ENCODE measurements at regions not wholly inside any gene's neighbourhood (a gene's known extent, or its start where the extent isn't known, plus 50 kb on each side); places are given as distances from the start of the nearest gene placed in this dataset.
A peak's percentile ranks its signal among the peaks of the same experiment; 100 is the strongest.

DNA sequence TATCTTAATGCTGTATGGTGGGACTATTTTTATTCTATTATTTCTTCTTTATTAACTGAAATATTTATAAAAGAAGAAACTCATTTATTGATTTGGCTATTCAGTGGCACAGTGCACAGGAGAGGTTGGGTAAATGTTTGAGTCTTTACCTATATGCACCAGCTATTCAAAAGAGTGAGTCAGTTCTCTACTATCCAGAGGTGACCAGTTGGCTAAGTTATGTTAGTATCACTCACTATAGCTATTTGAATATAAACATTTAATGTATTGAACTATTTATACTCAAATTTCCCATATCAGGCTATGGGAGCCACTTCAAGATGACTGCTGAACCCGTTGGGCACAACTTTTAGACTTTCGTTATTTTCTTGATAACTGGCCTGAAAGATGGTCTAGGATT lies 106.1 kb upstream of the VEGFC start:
- DNase-seq (ENCODE audit: low spot score), result no peak
- no peak for FAIRE-seq

GRCh38 chr4:176902710-176903323 lies 110.1 kb upstream of the VEGFC start:
- DNase-seq (ENCODE audit: low spot score) (peak; percentile 83), FAIRE-seq (peak; percentile 93)

- DNase-seq (ENCODE audit: low spot score) (no peak), FAIRE-seq (no peak)
Measured at GRCh38 chr4:176906709-176907108, 114.0 kb upstream of the VEGFC start.

- FAIRE-seq (no peak), DNase-seq (ENCODE audit: low spot score) (no peak)
Measured at GRCh38 chr4:176910646-176911045, 117.9 kb upstream of the VEGFC start.

DNA sequence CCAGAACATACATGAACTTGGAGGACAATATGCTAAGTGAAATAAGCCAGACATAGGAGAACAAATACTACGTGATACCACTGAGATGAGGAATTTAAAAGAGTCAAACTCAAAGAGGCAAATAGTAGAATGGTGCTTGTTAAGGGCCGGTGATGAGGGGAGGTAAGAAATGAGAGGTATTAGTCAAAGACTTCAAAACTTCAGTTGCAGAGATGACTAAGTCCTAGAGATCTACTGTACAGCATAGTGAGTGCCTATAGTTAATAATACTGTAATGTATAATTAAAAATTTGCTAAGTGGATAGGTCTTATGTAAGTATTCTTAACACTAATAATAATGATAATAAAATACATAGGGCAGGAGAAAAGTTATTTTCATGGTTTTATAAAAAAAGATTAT lies 126.9 kb upstream of the VEGFC start:
- FAIRE-seq (no peak), DNase-seq (ENCODE audit: low spot score) (no peak)

DNA sequence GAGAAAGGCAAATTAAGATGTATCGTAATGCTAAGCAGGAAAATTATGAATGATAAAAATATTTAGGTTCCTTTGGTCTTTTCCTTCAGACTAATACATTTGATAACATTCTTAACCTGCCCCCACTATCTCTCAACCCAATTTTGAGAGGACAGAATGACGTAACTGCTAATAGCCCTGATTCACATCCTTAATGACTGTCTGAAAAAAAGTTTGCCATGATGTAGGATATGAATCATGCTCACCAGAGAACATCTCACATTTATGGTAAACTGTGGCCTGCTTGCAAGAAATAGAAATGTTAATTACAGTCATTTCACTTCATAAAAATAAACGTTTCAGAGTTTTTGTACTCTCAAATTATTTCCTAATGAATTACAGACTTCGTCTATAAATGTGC lies 128.0 kb upstream of the VEGFC start:
- peak; percentile 81 for FAIRE-seq
- DNase-seq (ENCODE audit: low spot score), result peak; percentile 23

- DNase-seq (ENCODE audit: low spot score) (no peak), FAIRE-seq (no peak)
Measured at GRCh38 chr4:176921256-176921655, 128.5 kb upstream of the VEGFC start.

GRCh38 chr4:176924238-176924637 lies 131.5 kb upstream of the VEGFC start:
- FAIRE-seq (no peak), DNase-seq (ENCODE audit: low spot score) (no peak)

DNA sequence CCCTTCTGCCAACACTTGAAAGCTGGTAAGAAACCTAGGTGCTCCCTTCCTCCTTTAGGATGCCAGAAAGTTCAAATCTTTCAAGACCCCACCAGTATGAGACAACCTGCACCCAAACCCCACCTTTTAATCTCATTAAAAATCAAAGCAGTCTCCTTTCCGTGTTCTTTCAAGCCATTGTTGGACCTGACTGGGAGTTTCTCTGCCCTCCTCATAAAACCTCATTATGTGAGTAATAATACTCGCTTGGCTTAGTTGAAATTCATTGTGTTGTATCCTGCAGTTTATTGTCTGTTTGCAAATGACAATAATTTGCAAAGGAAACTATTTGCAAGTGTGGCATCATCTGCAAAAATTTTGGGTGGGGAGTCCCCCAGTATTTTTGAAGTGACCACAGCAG lies 133.2 kb upstream of the VEGFC start:
- FAIRE-seq (no peak), DNase-seq (ENCODE audit: low spot score) (no peak)

DNA sequence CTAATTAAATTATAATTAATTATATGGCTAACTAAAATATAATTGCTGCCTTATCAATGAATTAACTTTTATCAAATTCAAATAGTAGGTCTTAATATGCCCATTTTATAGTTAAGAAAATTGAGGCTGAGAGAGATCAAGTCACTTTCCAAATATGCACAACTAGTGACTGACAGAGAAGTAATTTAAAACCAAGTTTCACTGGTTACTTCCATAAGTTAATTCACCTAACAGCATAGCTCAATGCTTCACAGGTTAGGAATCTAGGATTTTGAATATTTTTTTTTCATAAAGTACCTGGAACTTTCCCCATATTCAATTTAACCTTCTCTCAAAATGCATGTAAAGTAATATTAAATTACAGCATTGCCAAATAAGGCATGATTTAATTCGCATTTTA lies 134.4 kb upstream of the VEGFC start:
- DNase-seq (ENCODE audit: low spot score), result peak; percentile 3
- FAIRE-seq, result no peak

DNA sequence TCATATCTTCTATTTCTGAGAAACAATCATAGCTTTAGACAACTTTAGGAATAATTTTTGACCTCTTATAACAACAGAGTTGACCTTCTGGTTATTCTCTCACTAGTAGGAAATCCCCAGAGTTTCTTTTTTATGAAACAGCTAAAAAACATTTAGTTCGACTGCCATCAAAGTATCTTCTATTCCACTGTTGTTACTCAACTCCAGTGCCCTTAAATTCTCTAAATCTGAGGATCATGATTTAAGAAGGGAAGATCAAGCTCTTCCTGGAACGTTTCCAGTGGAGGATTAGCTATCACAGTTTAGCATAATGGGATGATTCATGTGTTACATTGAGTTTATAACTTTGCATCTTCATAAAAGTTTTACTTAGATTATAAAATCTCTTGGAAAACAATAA lies 134.9 kb upstream of the VEGFC start:
- FAIRE-seq (peak; percentile 77), DNase-seq (ENCODE audit: low spot score) (peak; percentile 49)

GRCh38 chr4:176939445-176939844 lies 146.7 kb upstream of the VEGFC start:
- DNase-seq (ENCODE audit: low spot score) (no peak), FAIRE-seq (no peak)

DNA sequence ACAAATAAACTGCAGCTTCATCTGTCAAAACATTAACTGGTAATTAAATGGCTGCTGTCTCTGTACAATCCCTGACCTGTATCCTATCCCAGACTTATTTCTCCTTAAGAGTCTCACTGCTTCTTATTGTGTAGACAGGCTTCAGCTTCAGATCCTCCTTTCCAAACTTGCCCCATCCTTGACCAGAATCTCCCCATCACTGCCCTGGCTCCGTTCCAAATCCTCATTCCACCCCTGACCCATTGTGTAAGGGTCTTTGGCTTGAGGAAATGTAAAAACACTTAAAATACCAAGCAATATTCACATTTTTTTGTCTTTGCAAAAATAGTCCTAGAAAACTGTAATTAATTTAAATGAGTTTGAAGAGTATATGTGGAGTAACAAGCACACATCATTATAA lies 152.6 kb upstream of the VEGFC start:
- FAIRE-seq, result no peak
- no peak for DNase-seq (ENCODE audit: low spot score)

- DNase-seq (ENCODE audit: low spot score) (no peak), FAIRE-seq (no peak)
Measured at GRCh38 chr4:176949029-176949428, 156.3 kb upstream of the VEGFC start.

DNA sequence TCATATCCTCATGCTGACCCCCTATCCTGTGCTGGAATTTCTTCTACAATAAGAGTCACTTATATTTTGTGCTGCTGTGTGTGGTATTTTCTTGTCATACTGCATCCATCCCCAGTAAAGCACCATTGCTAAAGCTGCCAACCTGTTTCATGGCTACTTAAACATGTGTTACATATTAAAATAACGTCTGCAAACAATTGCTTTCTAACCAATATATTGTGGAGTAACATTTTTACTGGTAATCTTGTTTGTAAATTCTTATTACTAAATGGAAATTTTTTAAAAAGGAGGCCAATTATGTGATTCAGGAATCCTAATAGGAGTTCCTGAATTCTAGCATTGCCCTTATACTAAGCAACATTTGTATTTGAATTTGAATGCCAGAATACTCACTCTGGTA lies 160.3 kb upstream of the VEGFC start:
- DNase-seq (ENCODE audit: low spot score), result no peak
- FAIRE-seq, result no peak

GRCh38 chr4:176957353-176958118 lies 164.8 kb upstream of the VEGFC start:
- no peak for DNase-seq (ENCODE audit: low spot score)

GRCh38 chr4:176959980-176960379 lies 167.3 kb upstream of the VEGFC start:
- no peak for FAIRE-seq

More at GRCh38 chr4:176957353-176958118, 164.8 kb upstream of the VEGFC start:
- no peak for FAIRE-seq

GRCh38 chr4:176963121-176963520 lies 170.4 kb upstream of the VEGFC start:
- FAIRE-seq (no peak), DNase-seq (ENCODE audit: low spot score) (no peak)

More at GRCh38 chr4:176959980-176960379, 167.3 kb upstream of the VEGFC start:
- no peak for DNase-seq (ENCODE audit: low spot score)

GRCh38 chr4:176964116-176964691 lies 171.5 kb upstream of the VEGFC start:
- DNase-seq (ENCODE audit: low spot score), result no peak
- FAIRE-seq, result no peak

GRCh38 chr4:176967586-176967985 lies 174.9 kb upstream of the VEGFC start:
- FAIRE-seq (no peak), DNase-seq (ENCODE audit: low spot score) (no peak)

DNA sequence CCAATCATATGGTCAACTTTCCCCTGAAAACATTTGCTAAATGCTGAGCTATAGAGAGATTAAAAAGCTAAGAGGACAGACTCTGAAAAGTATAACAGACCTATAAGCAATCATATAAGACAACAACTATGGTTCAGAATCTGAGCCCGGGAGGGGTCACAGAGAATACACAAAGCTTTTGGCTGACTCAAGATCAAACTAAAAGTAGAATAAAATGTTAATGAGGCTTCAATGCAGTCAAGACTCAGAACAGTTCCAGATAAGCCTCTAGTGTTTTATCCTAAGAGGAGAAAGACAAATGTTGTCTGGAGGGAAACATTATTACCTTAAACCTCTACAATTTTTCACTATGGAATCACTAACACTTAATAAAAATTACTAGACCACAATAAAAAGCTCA lies 175.4 kb upstream of the VEGFC start:
- no peak for FAIRE-seq
- no peak for DNase-seq (ENCODE audit: low spot score)

DNA sequence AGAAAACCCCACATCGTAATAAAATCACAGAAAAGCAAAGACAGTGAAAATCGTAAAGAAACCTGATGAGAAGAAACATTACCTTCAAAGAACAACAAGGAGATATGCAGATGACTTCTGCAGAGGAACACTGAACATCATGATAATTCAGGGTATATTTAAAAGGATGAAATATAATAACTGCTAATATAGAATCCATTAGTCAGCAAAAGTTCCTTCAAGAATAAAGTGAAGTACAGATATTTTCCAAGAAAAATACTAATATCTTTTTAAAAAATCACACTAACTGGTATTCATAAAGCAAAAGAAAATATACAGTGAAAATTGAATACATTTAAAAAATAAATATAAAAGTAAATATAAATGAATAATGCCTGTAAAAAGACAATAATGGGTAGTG lies 176.3 kb upstream of the VEGFC start:
- FAIRE-seq, result no peak

DNA sequence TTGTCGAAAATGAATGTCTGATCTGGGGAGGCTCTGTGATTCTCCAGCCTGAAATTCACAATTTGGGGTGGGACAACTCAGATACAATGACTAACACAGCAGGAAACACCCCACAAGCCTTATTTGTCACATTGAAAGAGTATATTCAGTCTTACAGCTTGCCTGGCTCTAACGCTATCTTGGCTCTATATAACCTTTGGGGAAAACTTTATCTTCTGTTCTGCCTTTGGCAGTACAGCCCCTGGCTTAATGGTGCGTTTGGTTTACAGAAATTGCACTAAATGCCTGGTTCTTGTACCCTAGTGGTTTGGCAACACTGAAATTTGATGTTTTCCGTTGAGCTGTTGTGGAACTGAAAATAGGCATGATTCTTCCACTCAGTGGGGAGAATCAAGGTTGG lies 178.1 kb upstream of the VEGFC start:
- DNase-seq (ENCODE audit: low spot score) (no peak), FAIRE-seq (no peak)

More for the DNA sequence above, 176.3 kb upstream of the VEGFC start:
- DNase-seq (ENCODE audit: low spot score), result no peak

Measured in RCC 7860 (cell line).